B cell (primary cell): ENCODE measurements at regions not wholly inside any gene's neighbourhood (a gene's known extent, or its start where the extent isn't known, plus 50 kb on each side); places are given as distances from the start of the nearest gene placed in this dataset.

Experiments
- ATAC-seq: fragments of 200-7000 bp; cut with Tn5 transposase; one replicate; pipeline ENCODE4 v1.10.0; 2021; ENCODE audit warnings: low read depth, mild to moderate bottlenecking, moderate number of reproducible peaks, moderate library complexity
- CTCF ChIA-PET: fragments of 350-600 bp; sonication (Branson Sonifier 250); formaldehyde crosslinking; loops from one replicate; lab custom pipeline; 2021; ENCODE audit warnings: antibody characterized with exemption, inconsistent platforms; lab: Charles Lee
- POLR2A ChIA-PET: fragments of 350-600 bp; sonication (Branson Sonifier 250); formaldehyde crosslinking; loops from one replicate; lab custom pipeline; 2021; ENCODE audit warnings: antibody characterized with exemption; lab: Charles Lee
- DNase-seq: peaks from one replicate; pipeline ENCODE4 v3.0.0; 2013
- H2AFZ ChIP-seq: 2 replicates; pipeline ENCODE4 v1.6.1; 2012; ENCODE audit warnings: mild to moderate bottlenecking, low read depth, low read length; ENCODE audit not compliant: insufficient read depth, poor library complexity, severe bottlenecking
- H3K27ac ChIP-seq, 2 donors: 1 replicate in 1 of 2; 2 replicates in 1 of 2; pipeline ENCODE4 v1.5.1; 2012 to 2013; ENCODE audit warnings: low read length in 2 of 2, mild to moderate bottlenecking in 2 of 2, moderate library complexity in 1 of 2
- H3K27me3 ChIP-seq, 4 experiments: fragments of 200-600 bp in 1 of 4; sonication (generic) in 1 of 4; replicated peaks in 1 of 4; 1 replicate in 2 of 4; 2 replicates in 2 of 4; pipeline versions ENCODE4 v1.6.1 to v1.7.0; 2013 to 2016; ENCODE audit warnings: low read length in 3 of 4, mild to moderate bottlenecking in 2 of 4, mixed read lengths in 1 of 4, moderate library complexity in 1 of 4; ENCODE audit not compliant: insufficient read depth in 4 of 4, control insufficient read depth in 3 of 4; ENCODE audit errors: control extremely low read depth in 1 of 4
- H3K36me3 ChIP-seq, 2 experiments: replicated peaks in 1 of 2; 1 replicate in 1 of 2; 2 replicates in 1 of 2; pipeline versions ENCODE4 v1.6.1 to v1.7.1; 2013; ENCODE audit warnings: low read length in 1 of 2; ENCODE audit not compliant: insufficient read depth in 2 of 2, control insufficient read depth in 1 of 2; ENCODE audit errors: control extremely low read depth in 1 of 2, extremely low read depth in 1 of 2
- H3K4me1 ChIP-seq, 2 donors: fragments of 200-600 bp in 1 of 2; sonication (generic) in 1 of 2; 1 replicate in 1 of 2; 2 replicates in 1 of 2; pipeline versions ENCODE4 v1.5.1 to v1.6.1; 2013 to 2017; ENCODE audit warnings: low read length in 2 of 2; ENCODE audit not compliant: control insufficient read depth in 2 of 2, insufficient read depth in 2 of 2
- H3K4me2 ChIP-seq: replicated peaks from 2 replicates; pipeline ENCODE3; 2012; ENCODE audit warnings: mild to moderate bottlenecking, low read depth, low read length; ENCODE audit not compliant: poor library complexity, severe bottlenecking
- H3K4me3 ChIP-seq, 5 experiments: fragments of 200-600 bp in 1 of 5; sonication (generic) in 1 of 5; 1 replicate in 3 of 5; 2 replicates in 2 of 5; pipeline versions ENCODE4 v1.5.1 to v1.7.0; 2011 to 2016; ENCODE audit warnings: low read length in 4 of 5, mild to moderate bottlenecking in 4 of 5, low read depth in 2 of 5, control low read depth in 1 of 5, moderate library complexity in 1 of 5; ENCODE audit not compliant: insufficient read depth in 1 of 5; ENCODE audit errors: control extremely low read depth in 1 of 5, extremely low read depth in 1 of 5
- H3K79me2 ChIP-seq: fragments of 200-600 bp; sonication (generic); one replicate; pipeline ENCODE4 v1.6.0; 2016; ENCODE audit warnings: low read length; ENCODE audit not compliant: control insufficient read depth, insufficient read depth
- H3K9ac ChIP-seq: fragments of 200-600 bp; sonication (generic); 2 replicates; pipeline ENCODE4 v1.6.1; 2017; ENCODE audit warnings: mild to moderate bottlenecking, low read length, moderate library complexity
- H3K9me3 ChIP-seq, 3 donors: one replicate each; pipeline versions ENCODE4 v1.6.1 to v1.7.1; 2013; ENCODE audit warnings: low read length in 2 of 3; ENCODE audit not compliant: control insufficient read depth in 2 of 3, insufficient read depth in 1 of 3; ENCODE audit errors: control extremely low read depth in 1 of 3
- H4K20me1 ChIP-seq: 2 replicates; pipeline ENCODE4 v1.6.0; 2012; ENCODE audit warnings: mild to moderate bottlenecking, low read length; ENCODE audit not compliant: insufficient read depth, control insufficient read depth, poor library complexity, severe bottlenecking
- H3K27ac Mint-ChIP-seq: one replicate; pipeline ENCODE4 v1.8.0; 2021; ENCODE audit warnings: mixed read lengths
- H3K27me3 Mint-ChIP-seq: one replicate; pipeline ENCODE4 v1.8.0; 2021; ENCODE audit warnings: mixed read lengths
- H3K4me1 Mint-ChIP-seq: one replicate; pipeline ENCODE4 v1.8.0; 2021; ENCODE audit warnings: mixed read lengths
- H3K4me3 Mint-ChIP-seq: one replicate; pipeline ENCODE4 v1.8.0; 2021; ENCODE audit warnings: mixed read lengths
- H3K9me3 Mint-ChIP-seq: one replicate; pipeline ENCODE4 v1.8.0; 2022; ENCODE audit warnings: mixed read lengths; ENCODE audit not compliant: insufficient read depth
- CTCF ChIP-seq: fragments of 200-600 bp; IDR thresholded peaks from one replicate; pipeline ENCODE4 v1.8.0; 2022; ENCODE audit warnings: antibody characterized with exemption, mild to moderate bottlenecking
- EZH2 ChIP-seq: IDR thresholded peaks from 2 replicates; pipeline ENCODE4 v1.6.1; 2012; ENCODE audit warnings: borderline replicate concordance, low read depth, mild to moderate bottlenecking, moderate library complexity, low read length; ENCODE audit not compliant: insufficient read depth, poor library complexity, severe bottlenecking
- WGBS: methylation state at CpG from one replicate; pipeline ENCODE4 v1.1.5; 2013; ENCODE audit warnings: missing lambda C conversion rate; ENCODE audit not compliant: insufficient coverage; 5-methylcytosine and 5-hydroxymethylcytosine counted together
- intact Hi-C: fragments of 100-400 bp; cut with micrococcal nuclease; formaldehyde crosslinking; loops from one replicate; pipeline ENCODE4 v1.10.0; 2022

GRCh38 chr9:89731262-89732182 lies 126.7 kb downstream of the GADD45G start:
- no peaks in the 10 kb centered on the region for H3K9me3 ChIP-seq
- no peak overlapping the region for H3K4me3 ChIP-seq
- peaks cover 5% of the 10 kb centered on the region for H3K27me3 Mint-ChIP-seq
- ATAC-seq (no peak), DNase-seq (no peak)
- peak overlapping the region; percentile 34 for H3K4me2 ChIP-seq
- peaks cover 10% of the 10 kb centered on the region for H3K4me1 Mint-ChIP-seq
- H4K20me1 ChIP-seq = no peaks in the 10 kb centered on the region
- no peak overlapping the region for H3K27ac ChIP-seq
- H3K27ac Mint-ChIP-seq = peak overlapping the region; percentile 17
- ChIA-PET POLR2A (no interaction called here), CTCF (interaction anchor here (1.5 kb wide), 1 partner anchor 129 kb away, joined by 3 read pairs; no protein-coding TSS in a partner anchor)
- H3K79me2 ChIP-seq = no peaks in the 10 kb centered on the region
- peak overlapping the region; percentile 6 for H3K4me3 Mint-ChIP-seq
- H2AFZ ChIP-seq = no peak overlapping the region
- TF ChIP-seq CTCF (no peak), EZH2 (no peak)
- H3K9me3 Mint-ChIP-seq = no peaks in the 10 kb centered on the region
- peaks cover 20 to 21% of the 10 kb centered on the region in 2 donors for H3K4me1 ChIP-seq
- intact Hi-C loops = no loop called here
- no peak overlapping the region for H3K9ac ChIP-seq
- H3K36me3 ChIP-seq = no peaks in the 10 kb centered on the region
- H3K27me3 ChIP-seq = no peaks in the 10 kb centered on the region
- WGBS = 83% methylated on average over 6 of the region's 9 CpGs

- ATAC-seq (no peak), DNase-seq (no peak)
- no peak overlapping the region for H2AFZ ChIP-seq
- ChIA-PET POLR2A (no interaction called here), CTCF (interaction anchor here (1.5 kb wide), 1 partner anchor 130 kb away, joined by 3 read pairs; no protein-coding TSS in a partner anchor)
- H3K79me2 ChIP-seq = no peaks in the 10 kb centered on the region
- H4K20me1 ChIP-seq = no peaks in the 10 kb centered on the region
- no peak for TF ChIP-seq EZH2
- no peak for TF ChIP-seq CTCF
- H3K27me3 ChIP-seq = no peaks in the 10 kb centered on the region
- Mint-ChIP-seq H3K4me3 (peak overlapping the region; percentile 6), H3K9me3 (no peaks in the 10 kb centered on the region), H3K4me1 (peaks cover 10% of the 10 kb centered on the region), H3K27me3 (no peaks in the 10 kb centered on the region), H3K27ac (no peak overlapping the region)
- H3K27ac ChIP-seq = no peak overlapping the region
- intact Hi-C loops = no loop called here
- WGBS = no CpG with 5 or more reads among the region's 5 CpGs
- H3K9ac ChIP-seq = no peak overlapping the region
- no peaks in the 10 kb centered on the region for H3K9me3 ChIP-seq
- H3K4me1 ChIP-seq = peaks cover 20 to 21% of the 10 kb centered on the region in 2 donors
- no peak overlapping the region for H3K4me3 ChIP-seq
- no peaks in the 10 kb centered on the region for H3K36me3 ChIP-seq
- peak overlapping the region; percentile 34 for H3K4me2 ChIP-seq
Measured at GRCh38 chr9:89732295-89732938, 127.6 kb downstream of the GADD45G start.
